SHP77 (cell line): ENCODE measurements at regions not wholly inside any gene's neighbourhood (a gene's known extent, or its start where the extent isn't known, plus 50 kb on each side); places are given as distances from the start of the nearest gene placed in this dataset.

Experiments
- DNase-seq, 2 experiments: peaks; one replicate each; lab custom pipeline; 2025; lab: John Stamatoyannopoulos, UW

DNA sequence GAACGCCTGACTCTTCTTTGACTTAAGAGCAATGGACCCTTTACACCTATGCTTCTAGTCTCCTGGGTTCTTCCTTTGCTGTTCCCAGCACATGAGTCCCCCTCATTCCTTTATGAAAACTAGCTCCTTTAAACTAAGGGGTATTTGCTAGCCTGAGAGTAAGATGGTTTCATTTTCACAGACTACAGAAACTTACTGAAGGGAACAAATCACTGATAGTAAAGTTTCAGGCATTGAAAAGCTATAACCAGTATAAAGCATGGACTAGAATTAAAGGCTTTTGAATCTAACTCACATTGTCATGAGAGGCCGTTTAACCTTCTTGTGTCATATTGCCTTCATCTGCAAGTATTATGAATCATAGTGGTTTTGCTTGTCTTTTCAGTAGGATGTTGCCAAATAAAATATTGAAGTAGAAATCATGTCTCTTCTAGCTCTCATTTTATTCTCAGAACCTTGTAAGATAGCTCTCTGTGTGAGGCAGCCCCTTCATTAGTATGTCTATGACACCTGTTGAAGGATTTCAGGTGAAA, 765.9 kb downstream of the NR2F2 start:
- no peak for DNase-seq

DNA sequence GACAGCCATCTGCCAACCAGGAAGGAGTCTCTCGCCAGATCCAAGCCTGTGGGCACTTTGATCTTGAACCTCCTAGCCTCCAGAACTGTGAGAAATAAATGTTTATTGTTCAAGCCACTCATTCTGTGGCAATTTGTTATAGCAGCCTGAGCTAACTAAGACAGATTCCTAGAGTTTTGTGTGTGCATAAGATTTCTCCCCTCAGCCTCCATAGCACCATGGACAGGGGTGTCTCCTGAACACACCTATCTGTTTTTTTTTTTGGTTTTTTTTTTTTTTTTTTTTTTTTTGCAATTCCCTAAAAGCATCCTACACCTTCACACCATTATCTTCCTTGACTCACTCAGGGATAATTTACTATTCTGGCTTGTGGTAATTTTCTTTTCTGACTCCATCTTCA, 768.5 kb downstream of the NR2F2 start:
- no peak for DNase-seq

DNA sequence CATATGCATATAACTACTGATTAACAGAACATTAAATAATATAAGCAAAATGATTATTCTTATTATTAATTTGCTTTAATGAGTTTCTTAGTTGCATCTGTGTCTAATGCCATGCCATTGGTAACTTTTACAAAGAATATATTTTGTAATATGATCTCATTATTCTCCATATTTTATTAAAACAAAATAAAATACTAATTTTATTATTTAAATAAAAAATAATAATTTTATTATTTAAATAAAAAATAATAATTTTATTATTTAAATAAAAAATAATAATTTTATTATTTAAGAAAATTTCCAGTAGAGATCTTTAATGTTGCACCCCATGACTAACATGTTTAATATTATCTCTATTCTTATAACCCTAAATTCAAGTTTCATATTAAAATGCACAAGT, 771.1 kb downstream of the NR2F2 start:
- DNase-seq = no peak

GRCh38 chr15:97114900-97115760, 784.6 kb downstream of the NR2F2 start:
- DNase-seq = no peak

DNA sequence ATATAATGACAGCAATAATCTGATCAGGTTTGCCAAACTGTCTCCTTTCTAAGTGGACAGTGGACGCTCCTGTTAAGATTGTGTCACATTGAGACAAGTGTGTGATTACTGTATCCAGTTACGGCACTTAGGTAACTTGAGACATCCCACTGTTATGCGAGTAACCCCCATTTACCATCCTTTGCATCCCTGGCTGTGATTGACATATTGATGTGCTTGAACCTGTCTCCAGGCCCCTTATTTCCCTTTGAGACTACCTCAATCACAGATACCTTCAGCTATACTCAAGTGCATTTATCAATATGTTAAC, 785.2 kb downstream of the NR2F2 start:
- DNase-seq = no peak

- no peak for DNase-seq
These were observed 794.3 kb downstream of the NR2F2 start for GRCh38 chr15:97124790-97125189.

- DNase-seq = no peak
These were observed 796.2 kb downstream of the NR2F2 start for GRCh38 chr15:97126553-97127233.

DNA sequence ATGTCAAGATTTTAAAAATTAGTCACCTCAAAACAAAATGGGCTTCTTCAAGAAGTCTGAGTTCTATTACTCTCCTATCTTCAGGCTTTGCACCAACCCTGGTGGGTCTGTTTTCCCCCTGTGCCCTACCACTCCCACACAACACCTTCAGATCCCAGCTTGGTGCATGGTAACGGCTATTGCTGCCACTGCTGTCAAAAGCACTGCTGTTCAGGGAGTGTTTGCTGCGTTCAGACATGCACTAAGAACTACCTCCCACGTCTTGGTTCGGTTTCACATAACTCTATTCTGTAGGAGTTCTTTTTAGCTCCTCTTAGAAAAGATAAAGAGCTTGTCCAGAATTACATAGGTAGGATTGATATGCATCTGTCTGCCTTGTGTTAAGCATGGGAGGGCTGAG, 799.2 kb downstream of the NR2F2 start:
- DNase-seq = no peak

- DNase-seq = no peak
These were observed 809.7 kb downstream of the NR2F2 start for GRCh38 chr15:97140216-97140615.

DNA sequence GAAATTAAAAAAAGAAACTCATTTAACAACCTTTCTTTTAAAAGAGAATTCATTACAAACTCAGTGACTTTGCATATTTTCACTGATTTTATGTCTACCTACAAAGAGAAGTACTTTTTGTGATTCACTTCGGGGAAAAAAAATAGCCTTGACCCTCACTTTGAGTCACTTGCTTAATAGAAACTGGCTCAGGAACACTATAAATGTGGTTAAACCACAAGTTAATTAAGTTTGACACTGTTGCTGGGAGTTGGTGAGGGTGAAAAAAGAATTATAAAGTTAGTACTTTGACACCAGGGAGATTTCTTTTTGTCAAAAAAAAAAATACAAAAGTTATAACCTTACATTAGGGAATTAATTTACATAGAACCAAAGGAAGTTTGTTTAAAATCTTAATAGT, 810.9 kb downstream of the NR2F2 start:
- no peak for DNase-seq

DNA sequence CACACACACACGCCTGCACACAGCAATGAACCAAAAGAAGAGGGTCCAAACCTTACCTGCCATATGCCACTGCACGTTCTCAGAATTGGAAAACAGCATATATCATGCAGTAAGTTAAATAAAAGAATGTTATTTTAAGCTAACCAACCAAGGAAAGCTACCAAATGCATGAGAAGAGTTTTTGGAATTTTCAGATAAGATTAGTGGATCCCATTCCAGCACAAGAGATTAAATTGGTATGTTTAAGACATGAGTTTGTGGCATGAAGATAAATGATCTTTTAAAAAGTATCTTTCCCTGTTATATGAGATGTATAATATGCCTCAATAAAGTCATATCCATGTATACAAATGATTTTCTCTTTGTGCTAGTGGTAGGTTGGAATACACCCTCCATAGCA, 811.4 kb downstream of the NR2F2 start:
- DNase-seq = no peak

GRCh38 chr15:97143592-97144376, 813.3 kb downstream of the NR2F2 start:
- DNase-seq = no peak

DNA sequence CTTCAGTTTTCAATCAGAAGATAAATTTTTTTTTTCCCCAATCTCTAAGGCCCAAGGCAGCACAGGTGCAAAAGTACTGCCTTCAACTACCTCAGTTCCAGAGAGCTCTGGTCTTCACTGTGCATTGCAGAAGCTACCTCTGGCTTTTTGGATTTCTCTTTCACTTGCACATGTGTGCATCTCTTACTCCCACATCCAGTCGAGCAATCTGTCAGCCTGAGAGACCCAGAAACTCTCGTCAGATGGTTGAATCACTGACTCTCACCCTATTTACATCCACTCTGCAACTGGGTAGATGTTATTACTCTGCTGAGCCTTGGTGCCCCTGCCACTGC, 813.8 kb downstream of the NR2F2 start:
- no peak for DNase-seq

GRCh38 chr15:97146929-97147870, 813.3 kb upstream of the ARRDC4 start:
- DNase-seq = no peak

- DNase-seq = no peak
These were observed 807.0 kb upstream of the ARRDC4 start for GRCh38 chr15:97153356-97153965.

GRCh38 chr15:97156739-97157265, 803.7 kb upstream of the ARRDC4 start:
- no peak for DNase-seq

DNA sequence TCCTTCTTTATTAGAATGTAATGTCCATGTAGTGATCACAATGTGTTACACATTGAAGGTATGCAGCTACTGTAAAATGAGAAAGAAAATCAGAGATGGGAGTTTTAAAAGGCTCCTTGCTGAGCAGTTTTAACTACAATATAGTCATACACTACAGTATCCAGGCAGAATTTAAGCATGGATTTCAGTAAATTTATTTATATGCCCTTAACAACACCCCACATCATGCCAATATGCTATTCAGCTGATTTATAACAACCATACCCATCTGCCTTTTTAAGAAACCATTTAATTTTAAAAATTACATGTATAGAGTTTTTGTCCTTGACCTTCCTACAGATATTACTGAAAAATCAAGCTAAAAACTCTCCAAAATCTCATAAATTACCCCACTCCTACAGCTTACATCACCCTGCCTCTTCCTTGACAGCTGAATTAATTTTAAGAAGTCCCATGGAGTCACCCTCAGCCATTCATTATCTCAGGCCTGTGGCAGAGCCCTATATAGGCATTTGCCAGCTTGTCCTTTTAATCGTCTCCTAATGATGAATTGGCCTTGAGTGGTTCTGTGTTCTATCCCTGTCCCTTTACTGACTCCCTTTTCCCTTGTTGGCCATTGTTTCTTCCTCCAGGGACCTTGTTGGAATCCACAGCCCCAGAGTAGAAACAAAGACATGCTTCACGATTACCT, 797.6 kb upstream of the ARRDC4 start:
- no peak for DNase-seq

- DNase-seq = no peak
These were observed 795.3 kb upstream of the ARRDC4 start for GRCh38 chr15:97165205-97165604.

GRCh38 chr15:97168704-97169475, 791.6 kb upstream of the ARRDC4 start:
- DNase-seq = no peak

DNA sequence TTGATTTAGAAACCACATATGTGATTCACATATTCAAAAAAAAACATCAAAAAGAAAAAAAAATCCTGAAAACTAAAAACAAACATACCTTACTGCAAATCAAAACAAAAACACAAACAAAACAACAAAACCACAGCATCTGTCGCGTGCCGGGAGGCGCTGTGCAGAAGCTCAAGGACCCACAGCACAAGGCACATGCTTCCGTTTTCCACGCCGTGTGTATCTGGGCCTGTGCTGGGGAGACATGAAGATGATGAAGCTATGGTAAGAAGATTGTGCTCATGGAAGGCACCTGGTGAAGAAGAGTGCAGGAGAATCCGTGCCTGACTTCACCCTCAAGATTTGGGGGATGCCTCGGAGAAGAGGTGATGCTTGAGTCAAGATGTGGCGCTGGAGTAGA, 788.9 kb upstream of the ARRDC4 start:
- DNase-seq = no peak
